HL-60 (cell line): ENCODE measurements at regions not wholly inside any gene's neighbourhood (a gene's known extent, or its start where the extent isn't known, plus 50 kb on each side); places are given as distances from the start of the nearest gene placed in this dataset.

ENCODE experiments used
- CTCF ChIP-seq: IDR thresholded peaks from one replicate; pipeline ENCODE4 v1.5.1; 2011; ENCODE audit warnings: low read length, control low read depth, inconsistent platforms; ENCODE audit not compliant: insufficient read depth
- POLR2AphosphoS5 ChIP-seq: IDR thresholded peaks from 2 replicates; pipeline ENCODE4 v1.6.1; 2012; ENCODE audit warnings: low read depth

- TF ChIP-seq POLR2AphosphoS5 (no peak), CTCF (no peak)
Observed at GRCh38 chr2:113838277-113838676, 51.6 kb upstream of the ACTR3 start.
